GM10266 (cell line): ENCODE measurements at regions not wholly inside any gene's neighbourhood (a gene's known extent, or its start where the extent isn't known, plus 50 kb on each side); places are given as distances from the start of the nearest gene placed in this dataset.

Source experiments
- DNase-seq: peaks from one replicate; pipeline ENCODE4 v3.0.0; 2012; ENCODE audit errors: extremely low spot score
- CTCF ChIP-seq: IDR thresholded peaks from 2 replicates; pipeline ENCODE4 v1.5.1; 2012; ENCODE audit warnings: mild to moderate bottlenecking, low read depth; ENCODE audit not compliant: control insufficient read depth, insufficient read depth; ENCODE audit errors: missing control alignments

DNA sequence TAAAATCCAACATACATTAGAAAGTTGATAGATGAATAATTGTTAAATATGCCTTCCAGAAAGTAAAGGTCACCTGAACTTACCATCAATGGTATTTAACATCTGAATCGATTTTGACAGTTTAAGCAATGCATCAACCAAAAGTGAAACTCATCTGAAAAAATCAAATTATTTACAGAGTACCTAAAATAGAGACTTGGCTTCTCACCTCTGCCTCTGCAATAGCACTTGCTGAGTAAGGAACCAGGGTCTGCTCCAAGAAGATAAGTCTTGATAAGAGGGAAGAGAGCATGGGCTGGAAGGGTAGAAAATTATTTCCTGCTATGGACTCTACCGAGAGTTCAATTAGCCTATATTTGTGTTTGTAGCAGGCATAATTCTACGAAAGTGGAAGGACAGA is 868.3 kb downstream of the STIM2 start:
- no peak for TF ChIP-seq CTCF
- no peak for DNase-seq

- no peak for DNase-seq
- no peak for TF ChIP-seq CTCF
These were observed 882.2 kb downstream of the STIM2 start for GRCh38 chr4:27742816-27743215.

DNA sequence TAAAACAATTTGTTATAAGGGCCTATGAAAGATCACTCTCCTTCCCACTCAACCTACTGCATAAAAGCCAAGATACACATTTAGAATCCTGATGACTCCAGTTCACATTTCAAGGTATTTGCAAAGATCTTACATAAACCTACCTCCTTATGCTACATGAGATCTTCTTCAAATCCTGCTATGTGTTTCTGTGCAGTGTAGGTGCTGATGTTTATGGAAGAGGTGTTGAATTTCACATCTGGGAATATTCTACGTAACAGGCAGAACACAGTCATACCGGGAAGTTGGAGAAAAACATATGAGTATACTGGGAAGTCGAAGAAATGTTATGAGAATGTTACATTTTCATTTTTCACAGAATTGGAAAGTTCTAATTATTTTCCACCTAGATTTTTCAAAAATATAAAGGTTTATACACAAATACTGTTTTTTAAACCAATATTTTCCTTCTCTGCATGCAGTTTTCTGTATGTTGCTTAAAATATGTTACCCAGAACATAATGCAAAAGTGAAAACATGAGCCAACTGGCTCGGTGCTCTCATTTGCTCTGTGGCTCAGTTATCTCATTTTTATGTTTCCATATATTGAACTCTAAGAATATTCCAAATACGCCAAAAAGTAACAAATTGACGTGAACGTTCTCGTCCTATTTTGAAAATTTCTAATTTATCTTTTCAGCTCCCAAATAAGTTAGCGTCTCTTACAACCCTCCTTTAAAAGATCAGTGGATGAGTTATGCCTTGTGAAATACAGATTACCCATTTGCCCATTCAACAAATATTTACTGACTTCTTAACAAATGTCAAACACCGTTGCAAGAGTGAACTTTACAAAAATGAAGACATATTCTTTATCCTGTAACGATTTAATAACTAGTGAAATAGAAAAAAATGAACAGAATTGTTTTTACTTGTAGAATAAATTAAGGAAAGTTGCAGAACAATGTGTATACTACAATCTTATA is 899.3 kb downstream of the STIM2 start:
- TF ChIP-seq CTCF: no peak
- no peak for DNase-seq

- no peak for DNase-seq
- TF ChIP-seq CTCF: no peak
These were observed 903.3 kb downstream of the STIM2 start for GRCh38 chr4:27763830-27764525.

- no peak for DNase-seq
- no peak for TF ChIP-seq CTCF
These were observed 903.8 kb downstream of the STIM2 start for GRCh38 chr4:27764526-27764837.

GRCh38 chr4:27770895-27771294 is 910.3 kb downstream of the STIM2 start:
- TF ChIP-seq CTCF: no peak
- no peak for DNase-seq

GRCh38 chr4:27775156-27775555 is 914.5 kb downstream of the STIM2 start:
- no peak for DNase-seq
- TF ChIP-seq CTCF: no peak
